Activated CD4-positive, alpha-beta T cell treated with anti-CD3 and anti-CD28 coated beads, Interleukin-2, amount 50 U/mL, for 48 hours (primary cell): ENCODE measurements at regions not wholly inside any gene's neighbourhood (a gene's known extent, or its start where the extent isn't known, plus 50 kb on each side); places are given as distances from the start of the nearest gene placed in this dataset.

ENCODE experiments used
- DNase-seq, 2 experiments: peaks; one replicate each; pipeline ENCODE4 v3.0.0-alpha.2; 2020

- no peak for DNase-seq
These were observed 294.1 kb downstream of the KCNS3 start for GRCh38 chr2:18172607-18173006.

GRCh38 chr2:18171191-18172139, 293.0 kb downstream of the KCNS3 start:
- DNase-seq = no peak

DNA sequence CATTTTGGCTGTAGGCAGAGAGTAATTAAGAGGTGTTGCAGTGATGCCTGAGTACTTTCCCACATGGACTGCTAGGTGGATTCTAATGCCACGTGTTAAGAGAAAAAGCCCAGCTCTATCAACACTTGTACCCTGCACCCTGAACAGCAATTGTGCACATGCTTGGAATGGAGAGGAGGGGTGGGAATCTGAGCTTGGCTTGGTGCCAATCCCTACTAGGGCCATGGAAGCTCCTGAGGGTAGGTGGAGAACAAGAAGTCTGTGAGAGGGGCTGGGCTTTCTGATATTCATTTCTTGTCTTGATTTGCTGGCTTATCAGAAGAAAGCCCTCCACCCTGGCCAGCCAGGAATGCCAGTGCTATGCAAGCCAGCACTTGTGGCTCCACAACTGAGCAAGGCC, 292.2 kb downstream of the KCNS3 start:
- DNase-seq = no peak

- no peak for DNase-seq
These were observed 291.4 kb downstream of the KCNS3 start for GRCh38 chr2:18169893-18170175.

GRCh38 chr2:18169121-18169892, 290.8 kb downstream of the KCNS3 start:
- no peak for DNase-seq

- no peak for DNase-seq
These were observed 289.4 kb downstream of the KCNS3 start for GRCh38 chr2:18167871-18168270.

- DNase-seq = no peak
These were observed 283.2 kb downstream of the KCNS3 start for GRCh38 chr2:18161681-18162080.

GRCh38 chr2:18159896-18160295, 281.4 kb downstream of the KCNS3 start:
- DNase-seq = no peak

DNA sequence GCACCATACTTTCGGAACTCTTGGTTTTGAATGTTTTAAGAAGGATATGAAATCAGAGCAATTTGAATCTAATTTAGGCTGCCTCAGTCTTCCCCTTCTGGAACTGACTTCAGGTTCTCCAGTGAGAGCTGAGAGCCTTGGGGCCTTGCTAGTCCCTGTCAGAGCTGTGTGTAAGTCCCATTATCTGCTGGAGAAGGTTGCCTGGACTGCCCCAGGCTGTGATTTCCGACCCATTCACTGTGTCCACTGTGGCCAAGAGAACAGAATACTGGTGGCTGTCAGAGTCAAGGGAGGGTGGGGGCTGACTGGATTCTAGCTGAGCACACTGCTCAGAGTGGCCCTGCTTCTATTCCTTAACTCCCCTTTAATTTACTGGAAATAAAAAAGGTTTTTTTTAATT, 278.0 kb downstream of the KCNS3 start:
- DNase-seq = no peak

DNA sequence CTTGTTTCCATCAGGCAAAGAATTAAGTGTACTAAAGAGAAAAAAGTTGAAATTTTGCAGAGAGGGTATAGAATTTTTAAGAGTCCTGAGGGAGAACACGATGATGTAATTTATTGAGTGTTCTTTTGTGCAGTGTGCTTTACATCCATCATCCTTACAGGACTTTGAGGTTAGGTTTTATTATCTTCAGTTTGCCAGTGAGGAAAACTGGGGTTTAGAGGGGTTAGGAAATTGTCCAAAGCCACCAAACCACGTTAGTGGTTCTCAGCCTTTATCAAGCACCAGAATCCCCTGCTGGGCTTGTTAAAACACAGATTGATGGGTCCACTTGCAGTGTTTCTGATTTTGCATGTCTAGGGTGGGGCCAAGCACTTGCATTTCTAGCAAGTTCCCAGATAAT, 277.5 kb downstream of the KCNS3 start:
- no peak for DNase-seq

DNA sequence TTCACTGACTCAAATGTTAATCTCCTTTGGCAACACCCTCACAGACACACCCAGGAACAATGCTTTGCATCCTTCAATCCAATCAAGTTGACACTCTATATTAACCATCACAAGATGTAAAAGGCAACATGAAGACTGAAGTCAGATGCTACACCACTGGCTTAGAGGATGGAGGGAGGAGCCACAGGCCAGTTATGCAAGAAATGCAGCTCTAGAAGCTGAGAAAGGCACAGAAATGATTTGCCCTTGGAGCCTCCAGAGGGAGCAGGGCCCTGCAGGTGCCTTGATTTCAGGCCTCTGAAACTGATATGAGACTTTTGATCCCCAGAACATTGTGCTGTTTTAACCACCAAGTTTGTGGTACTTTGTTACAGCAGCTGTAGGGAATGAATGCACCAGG, 276.3 kb downstream of the KCNS3 start:
- DNase-seq = no peak

DNA sequence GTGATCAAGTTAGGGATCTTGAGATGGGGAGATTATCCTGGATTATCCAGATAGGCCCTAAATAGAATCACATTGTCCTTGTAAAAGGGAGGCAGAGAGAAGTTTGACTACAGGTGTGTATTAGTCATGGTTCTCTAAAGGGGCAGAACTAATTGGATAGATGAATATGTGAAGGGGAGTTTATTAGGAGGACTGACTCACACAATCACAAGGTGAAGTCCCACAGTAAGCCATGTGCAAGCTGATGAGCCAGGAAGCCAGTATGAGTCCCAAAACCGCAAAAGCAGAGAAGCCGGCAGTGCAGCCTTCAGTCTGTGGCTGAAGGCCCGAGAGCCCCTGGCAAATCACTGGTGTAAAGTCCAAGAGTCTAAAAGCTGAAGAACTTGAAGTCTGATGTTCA, 275.8 kb downstream of the KCNS3 start:
- no peak for DNase-seq

GRCh38 chr2:18153741-18154140, 275.3 kb downstream of the KCNS3 start:
- DNase-seq = no peak

DNA sequence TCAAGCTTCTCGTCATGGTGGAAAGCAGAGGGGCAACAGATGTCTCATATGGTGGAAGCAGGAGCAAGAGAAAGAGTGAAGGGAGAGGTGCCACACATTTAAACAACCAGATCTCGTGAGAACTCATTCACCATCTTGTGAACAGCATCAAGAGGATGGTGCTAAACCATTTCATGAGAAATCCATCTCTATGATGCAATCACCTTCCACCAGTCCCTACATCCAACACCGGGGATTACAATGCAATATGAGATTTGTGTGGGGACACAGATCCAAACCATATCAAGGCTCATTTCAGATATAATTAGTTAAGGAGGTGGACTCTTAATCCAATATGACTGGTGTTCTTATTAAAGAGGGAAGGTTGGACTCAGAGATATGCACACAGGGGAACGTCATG, 272.8 kb downstream of the KCNS3 start:
- DNase-seq = no peak

DNA sequence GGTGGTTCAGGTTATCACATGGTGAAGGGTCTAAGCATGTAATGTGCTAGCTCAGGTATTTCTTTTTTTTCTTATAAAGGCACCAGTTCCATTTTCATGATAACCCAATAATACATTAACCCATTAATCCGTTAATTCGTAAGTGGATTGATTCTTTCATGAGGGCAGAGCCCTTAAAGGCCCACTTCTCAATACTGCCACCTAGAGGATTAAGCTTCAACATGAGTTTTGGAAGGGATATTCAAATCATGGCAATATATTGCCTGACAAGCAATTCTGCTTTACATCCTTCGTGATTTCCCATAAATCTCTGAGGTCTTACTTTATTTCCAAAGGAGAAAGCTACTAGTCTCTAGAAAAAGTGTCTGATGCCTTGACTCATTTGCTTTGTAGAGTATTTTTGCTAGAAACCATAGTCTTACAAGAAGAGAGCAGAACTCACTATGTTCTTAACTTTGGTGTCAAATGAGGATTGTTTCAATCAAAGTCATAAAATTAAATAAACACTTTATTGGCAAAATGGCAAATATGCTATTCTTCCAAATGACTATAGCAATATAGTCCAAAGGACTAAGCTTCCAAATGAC, 271.3 kb downstream of the KCNS3 start:
- no peak for DNase-seq

GRCh38 chr2:18136881-18137475, 258.5 kb downstream of the KCNS3 start:
- DNase-seq = no peak

GRCh38 chr2:18133310-18133709, 254.8 kb downstream of the KCNS3 start:
- no peak for DNase-seq

GRCh38 chr2:18132697-18133096, 254.2 kb downstream of the KCNS3 start:
- DNase-seq = no peak

DNA sequence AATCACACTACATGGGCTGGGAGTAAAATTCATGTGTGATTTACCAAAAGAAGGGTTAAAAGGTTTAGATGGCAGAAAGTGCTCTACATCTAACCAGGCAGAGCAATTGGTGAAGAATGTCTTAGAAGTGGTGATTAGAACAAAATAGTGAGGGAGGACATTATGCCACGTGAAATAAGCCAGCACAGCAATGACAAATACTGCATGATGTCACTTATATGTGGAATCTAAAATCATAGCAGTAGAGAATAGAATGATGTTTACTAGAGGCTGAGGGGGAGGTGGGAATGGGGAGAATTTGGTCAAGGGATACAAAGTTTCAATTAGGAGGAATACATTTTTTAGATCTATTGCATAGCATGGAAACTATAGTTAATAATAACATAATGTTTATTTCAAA, 253.3 kb downstream of the KCNS3 start:
- no peak for DNase-seq

GRCh38 chr2:18129348-18129747, 250.9 kb downstream of the KCNS3 start:
- no peak for DNase-seq

- DNase-seq = no peak
These were observed 246.8 kb downstream of the KCNS3 start for GRCh38 chr2:18125303-18125702.

DNA sequence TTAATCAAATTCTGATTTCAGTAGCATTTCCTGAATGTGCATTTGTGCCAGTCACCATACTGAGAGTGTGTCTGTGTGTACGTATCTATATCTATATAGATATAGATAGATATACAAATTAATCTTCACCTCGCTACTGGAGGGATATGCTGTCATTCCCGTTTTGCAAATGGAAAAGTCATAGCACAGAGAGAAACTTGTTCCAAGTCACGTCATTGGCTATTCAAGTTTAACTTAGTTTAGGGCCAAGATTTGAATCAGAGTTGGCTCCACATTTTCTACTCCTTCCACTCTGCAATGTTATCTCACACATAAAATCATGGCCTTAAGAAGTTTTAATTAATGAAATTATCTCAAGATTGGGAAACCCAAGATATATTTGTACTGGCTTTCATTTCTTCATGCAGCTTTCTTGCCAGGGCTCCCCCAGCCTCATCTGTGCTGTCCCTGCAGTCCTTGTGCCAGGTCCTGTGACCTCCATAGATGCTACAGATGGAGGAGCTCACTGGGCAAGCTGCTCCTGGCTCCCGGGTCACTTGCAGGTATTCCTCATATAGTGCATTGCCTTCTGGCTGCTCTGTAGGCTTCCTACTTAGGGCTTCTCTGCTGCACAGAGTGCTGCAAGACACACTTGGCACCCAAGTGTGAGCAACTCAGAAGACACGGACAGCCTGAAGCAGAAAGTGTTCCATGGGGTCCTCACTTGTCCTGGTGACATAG, 245.8 kb downstream of the KCNS3 start:
- DNase-seq = no peak

- no peak for DNase-seq
These were observed 245.1 kb downstream of the KCNS3 start for GRCh38 chr2:18123577-18123976.
